ENCODE measurements at regions not wholly inside any gene's neighbourhood (a gene's known extent, or its start where the extent isn't known, plus 50 kb on each side); places are given as distances from the start of the nearest gene placed in this dataset.
"Not testable (repeated sequence)": the region's sequence is repeated elsewhere in the genome, so short reads cannot be mapped to it uniquely, and the experiment has no call there.

- no peak for TF ChIP-seq CTCF (IDR thresholded peaks at IDR 0.05; ENCODE audit: control extremely low read depth, extremely low read depth, low read depth, missing control alignments)
- DNase-seq (ENCODE audit: extremely low spot score), result no peak
- POLR2A ChIA-PET, result no interaction called here
- CTCF ChIA-PET, result interaction anchor here (0.8 kb wide), 1 partner anchor 16 kb away, joined by 4 read pairs; no protein-coding TSS in a partner anchor
Observed at GRCh38 chr5:38790891-38791290, 54.9 kb upstream of the OSMR start.

DNA sequence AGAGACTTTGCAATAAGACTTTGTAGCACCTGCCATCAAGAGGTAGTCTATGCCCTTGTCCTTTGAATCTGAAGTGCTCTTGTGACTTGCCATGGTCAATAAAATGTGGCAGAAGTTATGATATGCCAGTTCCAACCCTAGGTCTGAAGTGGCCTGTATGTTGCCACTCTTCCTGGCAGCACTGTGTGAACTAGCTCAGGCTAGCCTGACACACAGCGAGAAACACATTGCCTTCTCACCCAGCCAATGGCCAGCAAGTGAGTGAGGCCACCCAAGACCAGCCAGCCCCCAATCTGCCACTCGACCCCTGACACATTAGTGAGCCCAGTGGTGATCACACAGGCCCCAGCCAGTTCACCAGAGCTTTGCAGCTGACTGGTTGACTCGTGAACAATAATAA, 52.7 kb upstream of the OSMR start:
- no peak for TF ChIP-seq CTCF (IDR thresholded peaks at IDR 0.05; ENCODE audit: control extremely low read depth, extremely low read depth, low read depth, missing control alignments)
- POLR2A ChIA-PET, result no interaction called here
- CTCF ChIA-PET, result no interaction called here
- DNase-seq (ENCODE audit: extremely low spot score), result no peak

DNA sequence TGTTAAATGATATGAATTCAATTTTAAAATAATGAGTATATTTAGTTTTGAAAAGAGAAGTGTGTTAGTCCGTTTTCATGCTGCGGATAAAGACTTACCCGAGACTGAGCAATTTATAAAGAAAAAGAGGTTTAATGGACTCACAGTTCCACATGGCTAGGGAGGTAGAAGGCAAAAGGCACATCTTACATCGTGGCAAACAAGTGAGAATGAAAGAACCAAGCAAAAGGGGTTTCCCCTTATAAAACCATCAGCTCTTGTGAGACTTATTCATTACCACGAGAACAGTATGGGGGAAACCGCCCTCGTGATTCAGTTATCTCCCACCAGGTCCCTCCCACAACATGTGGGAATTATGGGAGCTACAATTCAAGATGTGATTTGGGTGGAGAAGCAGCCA, 51.8 kb upstream of the OSMR start:
- POLR2A ChIA-PET; DNase-seq (ENCODE audit: extremely low spot score): not testable (repeated sequence)
- CTCF ChIA-PET, result interaction anchor here (0.8 kb wide), 1 partner anchor 353 kb away, joined by 3 read pairs; no protein-coding TSS in a partner anchor

DNA sequence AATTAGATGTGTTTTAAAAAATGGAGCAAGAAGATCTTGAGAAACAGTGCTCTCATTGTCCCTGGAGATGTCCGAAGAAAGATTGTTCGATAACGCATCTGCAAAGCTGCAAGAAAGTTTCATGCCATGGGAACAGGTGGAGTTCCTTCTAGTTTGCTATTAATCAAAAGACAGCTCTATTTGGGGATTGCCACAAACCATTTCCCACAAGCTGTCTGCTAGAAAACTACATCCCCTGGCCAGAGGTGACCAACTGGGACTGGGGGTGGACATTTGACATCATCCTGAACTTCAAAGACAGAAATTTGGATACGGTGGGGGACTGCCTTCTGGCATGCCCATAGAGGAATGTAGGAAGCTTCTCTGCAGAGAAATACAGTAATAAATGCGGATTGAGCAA, 50.8 kb upstream of the OSMR start:
- ChIA-PET POLR2A (no interaction called here), CTCF (interaction anchor here (0.9 to 3.1 kb wide), 3 partner anchors 11 to 15 kb away, joined by 3 to 7 read pairs (median 6); no protein-coding TSS in a partner anchor)
- no peak for TF ChIP-seq CTCF (IDR thresholded peaks at IDR 0.05; ENCODE audit: control extremely low read depth, extremely low read depth, low read depth, missing control alignments)
- no peak for DNase-seq (ENCODE audit: extremely low spot score)

- DNase-seq (ENCODE audit: extremely low spot score), result no peak
- TF ChIP-seq CTCF (IDR thresholded peaks at IDR 0.05; ENCODE audit: control extremely low read depth, extremely low read depth, low read depth, missing control alignments), result no peak
- ChIA-PET CTCF (interaction anchor here (1.5 to 6.7 kb wide), 4 partner anchors 13 to 355 kb away, joined by 6 to 35 read pairs (median 8); no protein-coding TSS in a partner anchor), POLR2A (no interaction called here)
Observed at GRCh38 chr5:38795986-38796741, 49.6 kb upstream of the OSMR start.

Data from GM10248 (cell line).